SH-SY5Y (cell line): ENCODE measurements at regions not wholly inside any gene's neighbourhood (a gene's known extent, or its start where the extent isn't known, plus 50 kb on each side); places are given as distances from the start of the nearest gene placed in this dataset.

Experiments
- GATA2 ChIP-seq: IDR thresholded peaks from 2 replicates; pipeline ENCODE4 v1.6.1; 2011; ENCODE audit warnings: mild to moderate bottlenecking, low read depth, low read length
- GATA3 ChIP-seq: IDR thresholded peaks from 2 replicates; pipeline ENCODE4 v1.6.1; 2011; ENCODE audit warnings: low read depth, mild to moderate bottlenecking, low read length, moderate library complexity

DNA sequence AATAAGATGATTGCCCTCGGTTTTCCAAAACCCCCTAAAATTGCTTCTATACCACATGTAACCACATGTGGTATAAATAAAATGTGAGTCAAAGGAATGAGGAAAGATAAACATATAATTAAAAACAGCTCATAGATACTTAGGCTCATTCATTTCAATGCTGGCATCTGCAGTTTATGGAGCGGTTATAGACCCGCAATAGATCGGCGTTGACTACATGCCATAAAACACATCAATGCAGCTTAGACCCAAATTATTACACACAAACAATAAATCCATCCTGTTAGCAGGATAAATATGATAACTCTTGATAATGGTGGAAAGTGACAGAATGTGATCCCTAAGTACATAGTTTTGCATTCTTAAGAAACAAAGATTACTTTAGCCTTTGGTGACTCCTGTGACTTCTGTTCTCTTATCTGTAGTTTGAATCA, 143.7 kb downstream of the NR2F2 start:
- TF ChIP-seq GATA3 (peak; percentile 70), GATA2 (peak; percentile 36)

DNA sequence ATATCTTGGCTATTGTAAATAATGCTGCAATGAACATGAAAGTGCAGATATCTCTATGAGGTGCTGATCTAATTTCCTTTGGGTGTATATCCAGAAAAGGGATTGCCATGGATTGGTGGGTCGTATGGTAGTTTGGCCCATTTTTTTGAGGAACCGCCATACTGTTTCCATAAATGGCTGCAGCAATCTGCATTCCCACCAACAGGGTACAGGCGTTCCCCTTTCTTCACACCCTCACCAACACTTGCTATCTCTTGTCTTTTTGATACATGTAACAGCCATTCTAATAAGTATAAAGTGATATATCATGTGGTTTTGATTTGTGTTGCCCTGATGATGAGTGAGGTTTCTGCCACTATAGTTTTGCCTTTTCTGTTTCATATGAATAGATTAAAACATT, 146.7 kb downstream of the NR2F2 start:
- no peak for TF ChIP-seq GATA3

DNA sequence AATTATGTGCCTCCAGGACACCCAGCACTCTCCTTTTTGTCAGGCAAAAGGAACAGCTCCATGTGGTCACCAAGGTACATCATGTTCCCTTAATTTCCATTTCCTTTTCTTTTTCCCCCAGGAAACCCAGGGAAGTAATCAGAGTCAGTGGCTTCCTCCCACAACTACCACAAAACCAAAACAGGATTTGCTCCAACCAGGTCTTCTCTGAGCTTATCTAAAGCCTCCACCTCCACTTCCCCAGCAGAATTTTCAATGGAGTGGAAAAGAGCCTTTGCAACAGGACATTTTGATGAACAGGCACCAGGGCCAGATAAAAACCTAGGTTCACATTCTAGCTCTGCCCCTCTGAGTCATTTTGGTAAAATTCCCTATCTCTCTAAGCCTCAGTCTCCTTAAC, 154.3 kb downstream of the NR2F2 start:
- TF ChIP-seq GATA3 (no peak), GATA2 (no peak)

DNA sequence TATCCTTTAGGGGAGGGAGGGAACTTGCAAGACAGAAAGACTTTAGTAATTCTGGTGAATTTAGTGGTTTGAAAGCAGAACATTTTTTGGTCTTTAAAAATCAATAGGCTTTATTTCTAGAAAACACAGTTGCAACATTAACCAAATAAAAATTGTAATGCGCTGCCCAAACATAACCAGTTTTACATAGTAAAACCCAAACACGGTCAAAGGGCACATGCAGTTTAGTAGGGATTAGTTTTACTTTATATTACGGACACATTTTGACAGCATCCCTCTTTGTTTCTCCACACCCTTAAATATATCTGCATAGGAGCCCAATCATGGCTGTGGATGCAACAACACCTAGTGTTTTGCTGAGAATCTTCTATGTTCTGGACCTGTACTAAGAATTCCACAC, 156.7 kb downstream of the NR2F2 start:
- TF ChIP-seq GATA3 (no peak), GATA2 (no peak)

DNA sequence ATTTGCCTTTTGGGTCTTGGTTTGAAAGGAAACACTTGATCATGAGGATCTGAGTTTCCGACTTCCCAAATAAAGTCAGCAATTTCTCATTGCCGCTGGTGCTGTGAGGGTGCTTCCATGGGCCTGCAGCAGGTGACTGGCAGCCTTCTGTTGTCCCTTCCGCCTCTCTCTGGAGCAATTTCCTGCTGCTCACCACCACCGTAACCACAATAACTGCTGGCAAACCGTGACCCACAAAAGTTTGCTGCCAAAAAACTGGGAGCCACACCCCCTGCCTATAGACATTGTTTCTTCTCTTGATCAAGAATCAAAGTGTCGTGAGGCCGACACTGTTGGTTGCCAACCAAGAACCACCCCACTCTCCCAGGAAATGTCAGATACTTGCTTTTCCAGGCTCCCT, 164.0 kb downstream of the NR2F2 start:
- TF ChIP-seq GATA3: no peak

DNA sequence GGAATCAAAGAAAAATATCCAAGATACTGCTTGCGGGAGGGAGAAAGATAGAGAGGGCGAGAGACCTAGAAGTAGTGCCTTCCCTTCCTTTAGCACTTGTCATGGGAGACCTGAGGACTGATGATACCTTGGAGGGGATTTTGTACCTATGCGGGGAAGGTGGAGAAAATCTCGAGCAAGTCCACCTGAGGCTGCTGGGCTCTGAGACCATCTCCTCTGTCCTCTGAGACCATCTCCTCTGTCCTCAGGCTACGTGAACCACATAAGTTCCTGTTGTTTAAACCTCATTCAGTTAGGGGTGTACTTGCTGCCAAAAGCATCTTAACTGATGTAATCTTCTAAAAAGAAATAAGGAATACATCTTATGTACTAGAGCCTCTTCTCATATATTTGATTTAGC, 164.9 kb downstream of the NR2F2 start:
- TF ChIP-seq GATA2 (no peak), GATA3 (no peak)

DNA sequence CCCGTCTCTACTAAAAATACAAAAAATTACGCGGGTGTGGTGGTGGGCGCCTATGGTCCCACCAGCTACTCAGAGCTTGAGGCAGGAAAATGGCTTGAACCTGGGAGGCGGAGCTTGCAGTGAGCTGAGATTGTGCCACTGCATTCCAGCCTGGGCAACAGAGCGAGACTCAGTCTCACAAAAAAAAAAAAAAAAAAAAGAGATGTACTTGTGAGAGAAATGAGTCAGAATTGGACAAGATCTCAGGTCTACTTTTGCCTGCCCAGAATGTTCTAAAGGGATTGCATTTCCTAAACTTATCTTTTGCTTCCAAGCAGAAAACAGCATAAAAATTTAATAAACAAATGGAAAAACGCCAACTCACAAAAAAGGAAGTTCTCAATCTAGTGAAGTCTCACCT, 167.5 kb downstream of the NR2F2 start:
- TF ChIP-seq GATA3 (no peak), GATA2 (no peak)

DNA sequence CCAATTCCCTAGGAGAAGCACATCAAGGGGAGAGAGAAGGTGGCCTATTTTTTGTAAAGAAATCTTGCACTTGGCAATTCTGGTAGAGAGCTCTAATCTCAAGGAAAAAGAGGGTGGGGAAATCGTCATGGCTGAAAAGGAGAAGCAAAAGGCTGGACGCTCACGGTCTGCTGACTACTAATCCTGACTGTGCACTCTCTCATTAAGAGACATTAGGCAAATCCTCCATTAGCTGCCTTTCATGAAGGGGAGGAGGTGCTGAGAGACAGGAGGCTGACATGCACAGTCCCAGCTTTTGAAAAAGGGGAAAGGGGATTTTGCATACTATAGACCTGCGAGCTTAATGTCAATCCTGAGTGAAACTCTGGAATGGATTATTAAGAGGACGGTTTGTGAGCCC, 170.0 kb downstream of the NR2F2 start:
- TF ChIP-seq GATA2: no peak

DNA sequence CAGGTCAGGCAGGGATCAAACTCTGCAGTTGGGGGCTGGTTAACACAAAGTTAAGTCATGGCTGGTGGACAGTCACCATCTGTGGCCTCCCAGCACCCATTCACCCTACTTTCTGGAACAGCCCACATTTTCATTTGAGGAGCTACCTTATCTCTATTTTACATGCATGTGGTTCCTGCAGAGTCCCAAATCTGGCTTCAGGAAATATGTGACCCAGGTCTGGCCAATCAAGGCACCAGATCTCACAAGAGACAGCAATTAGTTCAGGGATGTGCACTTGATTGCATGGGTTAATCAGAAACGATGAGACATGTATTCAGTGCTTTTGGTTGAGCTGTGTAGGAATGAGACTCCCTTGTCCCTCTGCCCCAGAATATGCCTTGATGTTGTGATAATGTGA, 170.9 kb downstream of the NR2F2 start:
- TF ChIP-seq GATA2 (no peak), GATA3 (no peak)

DNA sequence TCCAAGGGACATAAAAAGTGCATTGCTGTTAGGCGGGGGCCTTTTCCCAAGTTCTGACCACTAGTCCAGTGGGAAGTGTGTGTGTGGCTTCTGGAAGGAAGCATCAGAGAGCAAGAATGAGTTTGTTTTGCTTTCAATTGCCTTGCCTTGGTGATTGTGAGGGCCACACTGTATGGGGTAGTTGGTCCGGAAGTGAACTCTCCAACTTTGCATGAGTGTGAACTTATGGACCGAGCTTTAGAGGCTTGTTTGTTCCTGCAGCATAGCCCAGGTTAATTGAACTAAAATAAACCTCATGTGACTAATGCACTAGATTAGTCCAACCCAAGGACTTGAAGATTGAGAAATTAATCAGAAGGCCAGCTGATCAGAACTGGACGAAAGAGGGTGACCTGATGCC, 171.7 kb downstream of the NR2F2 start:
- no peak for TF ChIP-seq GATA3
- TF ChIP-seq GATA2: no peak

DNA sequence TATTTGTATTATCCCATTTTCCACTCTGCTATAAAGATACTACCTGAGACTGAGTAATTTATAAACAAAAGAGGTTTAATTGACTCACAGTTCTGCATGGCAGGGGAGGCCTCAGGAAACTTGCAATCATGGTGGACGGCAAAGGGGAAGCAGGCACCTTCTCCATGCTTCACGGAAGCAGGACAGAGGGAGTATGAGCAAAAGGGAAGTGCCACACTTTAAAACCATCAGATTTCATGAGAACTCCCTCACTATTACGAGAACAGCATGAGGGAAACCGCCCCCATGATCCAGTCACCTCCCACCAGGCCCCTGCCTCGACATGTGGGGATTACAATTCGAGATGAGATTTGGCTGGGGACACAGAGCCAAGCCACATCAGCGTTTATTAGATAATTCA, 172.8 kb downstream of the NR2F2 start:
- TF ChIP-seq GATA3: no peak
- no peak for TF ChIP-seq GATA2

DNA sequence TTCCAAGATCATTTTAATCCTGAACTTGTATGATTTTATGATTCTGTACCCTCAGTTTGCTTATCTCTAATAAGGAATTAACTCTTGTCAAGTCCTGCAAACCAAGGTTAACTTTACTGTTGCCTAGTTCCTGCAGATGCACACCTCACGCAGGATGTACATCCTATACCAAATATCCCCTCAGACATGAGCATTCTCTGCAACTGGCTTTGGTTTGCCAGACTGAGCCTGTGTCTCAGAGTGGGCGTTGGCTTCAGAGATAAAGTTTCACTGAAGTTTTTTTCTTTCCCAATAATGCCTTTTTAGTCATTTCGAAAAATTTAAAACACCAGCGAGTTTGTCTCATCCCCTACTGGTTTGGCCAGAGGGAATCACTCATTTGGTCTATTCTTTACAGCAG, 173.9 kb downstream of the NR2F2 start:
- TF ChIP-seq GATA3 (no peak), GATA2 (no peak)

DNA sequence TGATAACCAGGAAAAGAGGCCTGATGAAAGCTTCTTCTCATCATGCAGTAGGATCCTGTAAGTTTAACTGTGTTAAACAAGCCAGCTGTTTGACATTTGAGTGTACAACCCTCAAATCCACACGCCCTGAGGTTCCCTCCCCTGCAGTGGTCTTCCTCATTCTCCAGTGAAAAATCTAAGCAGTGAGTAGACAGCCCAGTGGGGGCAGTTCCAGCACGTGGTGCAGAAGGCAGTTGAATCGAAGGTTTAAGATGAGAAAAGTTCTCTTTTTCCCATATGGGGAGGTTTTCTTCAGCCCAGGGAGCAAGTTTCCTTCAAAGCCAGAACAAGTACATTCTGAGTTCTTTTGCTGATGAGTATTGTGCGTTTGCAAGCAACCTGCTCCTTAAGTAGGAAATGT, 174.5 kb downstream of the NR2F2 start:
- TF ChIP-seq GATA2: no peak
- TF ChIP-seq GATA3: no peak

DNA sequence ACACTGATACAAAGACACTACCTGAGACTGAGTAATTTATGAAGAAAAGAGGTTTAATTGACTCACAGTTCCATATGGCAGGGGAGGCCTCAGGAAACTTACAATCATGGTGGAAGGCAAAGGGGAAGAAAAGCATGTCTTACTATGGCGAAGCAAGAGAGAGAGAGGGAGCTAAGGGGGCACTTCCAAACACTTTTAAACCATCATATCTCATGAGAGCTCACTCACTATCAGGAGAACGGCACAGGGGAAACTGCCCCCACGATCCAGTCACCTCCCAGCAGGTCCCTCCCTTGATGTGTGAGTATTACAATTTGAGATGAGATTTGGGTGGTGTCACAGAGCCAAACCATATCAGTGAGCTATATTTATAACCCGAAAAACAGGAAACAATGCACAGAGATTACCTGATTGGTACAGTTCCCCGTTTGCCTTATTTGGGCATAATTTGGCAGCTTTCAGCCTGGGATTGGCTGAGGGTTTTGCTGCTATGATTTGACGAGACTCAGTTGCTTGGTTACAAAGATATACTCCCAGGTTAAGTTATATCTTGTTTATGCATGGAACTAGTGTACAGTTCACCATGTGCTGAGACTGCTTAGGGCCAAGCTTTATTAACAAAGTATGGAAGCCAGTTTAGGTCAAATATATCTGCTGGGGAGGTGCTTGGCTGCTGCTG, 184.2 kb downstream of the NR2F2 start:
- TF ChIP-seq GATA3: no peak
- TF ChIP-seq GATA2: no peak

DNA sequence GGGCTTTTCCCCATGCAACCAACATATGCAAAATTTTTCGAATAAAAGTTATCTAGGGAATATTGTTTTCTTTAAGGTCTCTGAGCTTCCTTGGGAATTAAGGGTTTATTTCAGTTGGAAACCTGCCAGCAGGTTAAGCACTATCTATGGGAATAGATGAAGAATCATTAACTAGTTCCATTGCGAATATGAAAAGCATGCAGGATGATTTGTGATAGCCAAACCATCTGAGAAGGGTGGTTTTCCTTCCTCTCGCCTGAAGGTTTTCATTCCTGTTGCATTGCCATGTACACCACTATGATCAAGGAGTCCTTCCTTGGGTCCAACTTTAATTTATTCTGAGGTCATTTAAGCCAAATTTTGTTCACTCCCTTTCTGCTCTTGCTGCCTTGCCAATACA, 184.9 kb downstream of the NR2F2 start:
- no peak for TF ChIP-seq GATA2
- TF ChIP-seq GATA3: no peak

DNA sequence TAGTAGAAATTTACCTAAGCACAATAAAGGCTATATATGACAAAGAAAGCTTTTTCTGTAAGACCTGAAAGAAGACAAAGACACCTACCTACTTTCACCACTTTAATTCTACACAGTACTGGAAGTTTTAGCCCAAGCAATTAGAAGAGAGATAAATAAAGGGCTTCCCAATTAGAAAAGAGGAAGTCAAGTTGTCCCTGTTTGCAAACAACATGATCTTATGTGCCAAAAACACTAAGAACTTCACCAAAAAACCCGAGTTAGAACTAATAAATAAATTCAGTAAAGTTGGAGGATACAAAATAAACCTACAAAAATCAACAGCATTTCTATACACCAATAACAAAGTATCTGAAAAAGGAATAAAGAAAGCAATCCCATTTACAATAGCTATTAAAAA, 190.9 kb downstream of the NR2F2 start:
- no peak for TF ChIP-seq GATA3
- TF ChIP-seq GATA2: no peak
